GM12865 (cell line): ENCODE measurements at regions not wholly inside any gene's neighbourhood (a gene's known extent, or its start where the extent isn't known, plus 50 kb on each side); places are given as distances from the start of the nearest gene placed in this dataset.
A peak's percentile ranks its signal among the peaks of the same experiment; 100 is the strongest.

Experiments used
- DNase-seq: peaks from one replicate; pipeline ENCODE4 v3.0.0; 2010; ENCODE audit warnings: low read depth
- H3K4me3 ChIP-seq: 2 replicates; pipeline ENCODE4 v1.5.1; 2011; ENCODE audit warnings: mild to moderate bottlenecking, low read depth, low read length, control low read depth
- TF ChIP-seq, protein P1 (sequence below): IDR thresholded peaks from 2 replicates; pipeline ENCODE4 v1.5.1; 2011; ENCODE audit warnings: low read length, control low read depth, low read depth, inconsistent platforms; ENCODE audit not compliant: insufficient read depth; ENCODE audit errors: missing control alignments

GRCh38 chr2:236955521-236956030 is 130.1 kb upstream of the COPS8 start:
- no peak overlapping the region for H3K4me3 ChIP-seq
- TF ChIP-seq, protein P1, sequence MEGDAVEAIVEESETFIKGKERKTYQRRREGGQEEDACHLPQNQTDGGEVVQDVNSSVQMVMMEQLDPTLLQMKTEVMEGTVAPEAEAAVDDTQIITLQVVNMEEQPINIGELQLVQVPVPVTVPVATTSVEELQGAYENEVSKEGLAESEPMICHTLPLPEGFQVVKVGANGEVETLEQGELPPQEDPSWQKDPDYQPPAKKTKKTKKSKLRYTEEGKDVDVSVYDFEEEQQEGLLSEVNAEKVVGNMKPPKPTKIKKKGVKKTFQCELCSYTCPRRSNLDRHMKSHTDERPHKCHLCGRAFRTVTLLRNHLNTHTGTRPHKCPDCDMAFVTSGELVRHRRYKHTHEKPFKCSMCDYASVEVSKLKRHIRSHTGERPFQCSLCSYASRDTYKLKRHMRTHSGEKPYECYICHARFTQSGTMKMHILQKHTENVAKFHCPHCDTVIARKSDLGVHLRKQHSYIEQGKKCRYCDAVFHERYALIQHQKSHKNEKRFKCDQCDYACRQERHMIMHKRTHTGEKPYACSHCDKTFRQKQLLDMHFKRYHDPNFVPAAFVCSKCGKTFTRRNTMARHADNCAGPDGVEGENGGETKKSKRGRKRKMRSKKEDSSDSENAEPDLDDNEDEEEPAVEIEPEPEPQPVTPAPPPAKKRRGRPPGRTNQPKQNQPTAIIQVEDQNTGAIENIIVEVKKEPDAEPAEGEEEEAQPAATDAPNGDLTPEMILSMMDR = no peak
- DNase-seq = no peak

- H3K4me3 ChIP-seq = no peak overlapping the region
Measured at GRCh38 chr2:236956031-236956618, 129.6 kb upstream of the COPS8 start.

GRCh38 chr2:236956641-236957040 is 129.0 kb upstream of the COPS8 start:
- no peak overlapping the region for H3K4me3 ChIP-seq
- no peak for DNase-seq
- TF ChIP-seq, protein P1 = no peak

More at GRCh38 chr2:236956031-236956618, 129.6 kb upstream of the COPS8 start:
- DNase-seq = peak; percentile 10
- TF ChIP-seq, protein P1 = no peak

DNA sequence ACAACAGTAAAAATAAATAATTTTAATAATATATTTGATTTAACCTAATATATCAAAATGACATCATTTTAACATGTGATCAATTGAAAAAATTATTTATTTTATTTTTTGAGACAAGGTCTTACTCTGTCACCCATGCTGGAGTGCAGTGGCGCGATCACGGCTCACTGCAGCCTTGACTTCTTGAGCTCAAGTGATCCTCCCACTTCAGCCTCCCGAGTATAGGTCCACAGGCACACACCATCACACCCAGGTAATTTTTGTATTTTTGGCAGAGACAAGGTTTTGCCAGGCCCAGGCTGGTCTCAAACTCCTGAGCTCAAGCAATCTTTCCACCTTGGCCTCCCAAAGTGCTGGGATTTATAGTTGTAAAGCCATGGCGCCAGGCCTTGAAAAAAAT is 126.7 kb upstream of the COPS8 start:
- TF ChIP-seq, protein P1 = no peak
- no peak for DNase-seq
- H3K4me3 ChIP-seq = no peak overlapping the region

DNA sequence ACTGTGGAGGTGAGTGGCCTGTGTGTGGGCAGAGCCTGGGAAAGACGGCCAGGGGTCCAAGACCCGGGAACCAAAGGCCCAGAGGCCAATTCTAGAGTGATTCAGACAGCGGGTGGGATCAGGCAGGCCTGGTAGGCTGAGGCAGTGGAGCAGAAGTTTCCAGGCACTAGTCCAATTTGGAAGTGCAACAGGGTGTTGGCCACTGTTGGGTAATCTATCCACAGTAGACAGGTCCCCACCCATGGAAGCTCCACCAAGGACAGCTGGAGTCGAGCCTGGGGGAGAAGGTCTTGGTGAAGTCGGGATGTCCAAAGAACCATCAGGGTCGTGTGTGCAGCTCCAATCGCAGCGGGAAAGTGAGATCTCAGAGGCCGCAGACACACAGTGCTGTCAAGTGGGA is 125.8 kb upstream of the COPS8 start:
- TF ChIP-seq, protein P1 = no peak
- DNase-seq = no peak
- no peak overlapping the region for H3K4me3 ChIP-seq

DNA sequence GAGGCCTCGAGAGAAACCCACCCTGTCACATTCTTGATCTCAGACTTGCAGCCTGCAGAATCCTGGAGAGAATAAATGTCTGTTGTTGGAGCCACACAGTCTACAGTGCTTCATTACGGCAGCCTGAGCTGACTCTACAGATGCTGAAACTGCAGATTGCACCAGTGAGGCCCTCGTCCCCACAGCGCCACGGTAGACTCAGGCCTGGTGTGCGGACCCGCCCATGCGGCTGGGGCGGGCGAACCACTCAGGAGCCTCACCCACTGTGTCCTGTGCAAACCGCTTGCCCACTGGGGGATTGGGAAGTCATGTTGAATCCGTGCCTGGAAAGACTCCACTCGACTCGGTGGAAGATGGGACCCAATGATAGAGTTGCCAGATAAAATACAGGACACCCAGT is 125.2 kb upstream of the COPS8 start:
- TF ChIP-seq, protein P1 = no peak
- no peak overlapping the region for H3K4me3 ChIP-seq
- no peak for DNase-seq

GRCh38 chr2:236962816-236963215 is 122.9 kb upstream of the COPS8 start:
- H3K4me3 ChIP-seq = no peak overlapping the region
- TF ChIP-seq, protein P1 = no peak
- DNase-seq = no peak
